Vagina (tissue), 2 donors: ENCODE measurements at regions not wholly inside any gene's neighbourhood (a gene's known extent, or its start where the extent isn't known, plus 50 kb on each side); places are given as distances from the start of the nearest gene placed in this dataset.

Source experiments
- POLR2A ChIP-seq, 2 donors: fragments of 450-650 bp; IDR thresholded peaks; one replicate each; pipeline ENCODE4 v1.6.1; 2017; ENCODE audit warnings: antibody characterized with exemption in 2 of 2, mild to moderate bottlenecking in 2 of 2, moderate library complexity in 2 of 2
- TF ChIP-seq, protein P1 (sequence below), 3 experiments: fragments of 450-650 bp in 2 of 3; fragments of 200-600 bp in 1 of 3; sonication (generic) in 1 of 3; IDR thresholded peaks; one replicate each; pipeline ENCODE4 v1.5.1; 2017 to 2019; ENCODE audit warnings: antibody characterized with exemption in 3 of 3, mild to moderate bottlenecking in 2 of 3, moderate library complexity in 2 of 3

DNA sequence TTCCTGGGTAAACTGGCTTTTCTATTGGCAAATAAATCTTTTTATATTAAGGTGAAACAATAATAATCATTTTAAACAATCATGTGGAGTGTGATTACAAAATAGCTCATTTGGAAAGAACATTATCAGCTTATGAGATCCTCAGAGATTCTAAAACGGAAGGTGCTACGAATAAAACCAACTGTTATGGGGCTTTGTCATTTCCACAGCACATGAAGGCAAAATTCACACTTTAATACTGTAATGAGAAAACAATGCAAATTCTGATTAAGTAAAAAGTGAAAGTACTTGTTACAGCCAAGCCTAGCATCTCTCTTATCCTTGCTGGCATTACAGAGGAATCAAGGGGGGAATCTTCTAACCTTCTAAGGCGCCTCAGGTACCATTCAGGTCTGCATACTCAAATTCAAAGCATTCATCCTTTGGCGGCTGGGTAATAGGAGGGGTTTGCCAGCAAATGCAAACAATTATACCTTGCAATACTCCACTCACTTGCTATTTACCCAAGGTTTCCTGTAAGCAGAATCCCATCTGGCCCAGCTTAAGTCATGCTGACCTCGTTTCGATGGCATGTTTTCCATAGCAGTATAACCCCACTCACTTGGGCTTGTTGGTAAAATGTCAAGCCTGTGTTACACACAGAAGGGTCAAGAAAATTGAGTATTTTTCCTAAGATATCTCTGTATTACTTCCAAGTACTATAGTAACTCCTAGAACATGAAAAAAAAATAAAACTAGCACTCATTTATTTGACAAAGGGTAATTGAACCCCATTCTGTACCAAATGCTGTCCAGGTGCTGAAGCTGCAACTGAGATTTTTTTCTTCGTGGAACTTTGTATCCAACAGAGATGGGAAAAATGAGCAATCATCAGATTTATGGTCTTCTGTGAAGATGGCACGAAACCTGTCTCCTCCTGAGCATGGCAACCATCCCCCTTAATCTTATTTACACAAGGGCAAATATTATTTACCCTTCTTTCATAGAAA, 183.7 kb upstream of the LMCD1 start:
- TF ChIP-seq, protein P1, sequence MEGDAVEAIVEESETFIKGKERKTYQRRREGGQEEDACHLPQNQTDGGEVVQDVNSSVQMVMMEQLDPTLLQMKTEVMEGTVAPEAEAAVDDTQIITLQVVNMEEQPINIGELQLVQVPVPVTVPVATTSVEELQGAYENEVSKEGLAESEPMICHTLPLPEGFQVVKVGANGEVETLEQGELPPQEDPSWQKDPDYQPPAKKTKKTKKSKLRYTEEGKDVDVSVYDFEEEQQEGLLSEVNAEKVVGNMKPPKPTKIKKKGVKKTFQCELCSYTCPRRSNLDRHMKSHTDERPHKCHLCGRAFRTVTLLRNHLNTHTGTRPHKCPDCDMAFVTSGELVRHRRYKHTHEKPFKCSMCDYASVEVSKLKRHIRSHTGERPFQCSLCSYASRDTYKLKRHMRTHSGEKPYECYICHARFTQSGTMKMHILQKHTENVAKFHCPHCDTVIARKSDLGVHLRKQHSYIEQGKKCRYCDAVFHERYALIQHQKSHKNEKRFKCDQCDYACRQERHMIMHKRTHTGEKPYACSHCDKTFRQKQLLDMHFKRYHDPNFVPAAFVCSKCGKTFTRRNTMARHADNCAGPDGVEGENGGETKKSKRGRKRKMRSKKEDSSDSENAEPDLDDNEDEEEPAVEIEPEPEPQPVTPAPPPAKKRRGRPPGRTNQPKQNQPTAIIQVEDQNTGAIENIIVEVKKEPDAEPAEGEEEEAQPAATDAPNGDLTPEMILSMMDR (IDR thresholded peaks at IDR 0.05), result no peak
- no peak for TF ChIP-seq POLR2A (IDR thresholded peaks at IDR 0.05)
